Fibroblast of lung (primary cell): ENCODE measurements at regions not wholly inside any gene's neighbourhood (a gene's known extent, or its start where the extent isn't known, plus 50 kb on each side); places are given as distances from the start of the nearest gene placed in this dataset.

Source experiments
- DNase-seq, 2 donors: peaks; one replicate each; pipeline versions ENCODE4 v3.0.0 to v3.0.0-alpha.2; 2010; ENCODE audit warnings: low read depth in 2 of 2
- H2AFZ ChIP-seq: 2 replicates; pipeline ENCODE4 v1.5.1; 2012; ENCODE audit warnings: low read length, control low read depth, inconsistent platforms
- H3K27ac ChIP-seq: 2 replicates; pipeline ENCODE4 v1.5.1; 2011; ENCODE audit warnings: low read length, control low read depth; ENCODE audit not compliant: insufficient read depth
- H3K27me3 ChIP-seq: 2 replicates; pipeline ENCODE4 v1.5.1; 2011; ENCODE audit warnings: mild to moderate bottlenecking, low read length; ENCODE audit not compliant: control insufficient read depth, insufficient read depth
- H3K36me3 ChIP-seq: 2 replicates; pipeline ENCODE4 v1.5.1; 2011; ENCODE audit warnings: low read length; ENCODE audit not compliant: control insufficient read depth, insufficient read depth
- H3K4me1 ChIP-seq: 2 replicates; pipeline ENCODE4 v1.5.1; 2011; ENCODE audit warnings: low read length; ENCODE audit not compliant: control insufficient read depth, insufficient read depth; ENCODE audit errors: extremely low read depth
- H3K4me2 ChIP-seq: 2 replicates; pipeline ENCODE4 v1.5.1; 2011; ENCODE audit warnings: low read length, control low read depth; ENCODE audit not compliant: insufficient read depth; ENCODE audit errors: extremely low read depth
- H3K4me3 ChIP-seq, 4 experiments: fragments of 200-600 bp in 1 of 4; sonication (generic) in 1 of 4; replicated peaks in 1 of 4; 2 replicates each; pipeline ENCODE4 v1.5.1; 2011 to 2016; ENCODE audit warnings: low read length in 4 of 4, low read depth in 3 of 4, mild to moderate bottlenecking in 3 of 4, control low read depth in 2 of 4, inconsistent platforms in 1 of 4, mixed read lengths in 1 of 4; ENCODE audit not compliant: insufficient read depth in 1 of 4; ENCODE audit errors: control extremely low read depth in 1 of 4
- H3K79me2 ChIP-seq: 2 replicates; pipeline ENCODE4 v1.5.1; 2012; ENCODE audit warnings: mild to moderate bottlenecking, low read length, inconsistent platforms; ENCODE audit not compliant: control insufficient read depth, insufficient read depth
- H3K9ac ChIP-seq: 2 replicates; pipeline ENCODE4 v1.5.1; 2011; ENCODE audit warnings: mild to moderate bottlenecking, low read length, control low read depth; ENCODE audit not compliant: insufficient read depth
- H3K9me3 ChIP-seq: 2 replicates; pipeline ENCODE4 v1.5.1; 2012; ENCODE audit warnings: low read depth, low read length; ENCODE audit not compliant: control insufficient read depth, insufficient read depth
- H4K20me1 ChIP-seq: 2 replicates; pipeline ENCODE4 v1.5.1; 2011; ENCODE audit warnings: low read length; ENCODE audit not compliant: control insufficient read depth, insufficient read depth; ENCODE audit errors: extremely low read depth
- EZH2 ChIP-seq: IDR thresholded peaks from 2 replicates; pipeline ENCODE4 v1.5.1; 2012; ENCODE audit warnings: low read length, control low read depth, mild to moderate bottlenecking; ENCODE audit errors: missing control alignments
- TF ChIP-seq, protein P1 (sequence below), 2 donors: IDR thresholded peaks in 1 of 2; conservative IDR thresholded peaks in 1 of 2; 1 replicate in 1 of 2; 2 replicates in 1 of 2; pipeline ENCODE4 v1.5.1; 2011 to 2012; ENCODE audit warnings: low read length in 2 of 2, control low read depth in 1 of 2, inconsistent platforms in 1 of 2, low read depth in 1 of 2, mild to moderate bottlenecking in 1 of 2

DNA sequence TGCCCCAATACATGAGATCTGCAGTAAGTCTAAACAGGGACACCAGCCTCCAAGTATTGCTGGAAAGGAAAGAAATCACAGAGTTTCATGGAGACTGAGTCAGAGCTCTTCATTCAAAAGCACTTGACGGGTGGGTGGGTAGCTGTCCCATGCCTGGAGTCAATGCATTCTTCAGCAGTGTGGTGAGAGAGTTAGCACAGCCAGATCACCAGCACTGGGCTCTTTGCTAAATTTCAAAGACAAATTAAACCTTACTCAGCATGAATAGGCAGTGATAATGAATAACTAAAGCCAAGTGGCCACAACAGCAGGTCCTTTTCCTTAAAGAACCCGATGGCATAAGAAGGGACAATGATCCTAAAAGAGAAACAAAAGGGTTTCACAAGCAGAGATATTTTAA is 192.4 kb downstream of the ACTL7B start:
- no peak for TF ChIP-seq EZH2
- TF ChIP-seq, protein P1, sequence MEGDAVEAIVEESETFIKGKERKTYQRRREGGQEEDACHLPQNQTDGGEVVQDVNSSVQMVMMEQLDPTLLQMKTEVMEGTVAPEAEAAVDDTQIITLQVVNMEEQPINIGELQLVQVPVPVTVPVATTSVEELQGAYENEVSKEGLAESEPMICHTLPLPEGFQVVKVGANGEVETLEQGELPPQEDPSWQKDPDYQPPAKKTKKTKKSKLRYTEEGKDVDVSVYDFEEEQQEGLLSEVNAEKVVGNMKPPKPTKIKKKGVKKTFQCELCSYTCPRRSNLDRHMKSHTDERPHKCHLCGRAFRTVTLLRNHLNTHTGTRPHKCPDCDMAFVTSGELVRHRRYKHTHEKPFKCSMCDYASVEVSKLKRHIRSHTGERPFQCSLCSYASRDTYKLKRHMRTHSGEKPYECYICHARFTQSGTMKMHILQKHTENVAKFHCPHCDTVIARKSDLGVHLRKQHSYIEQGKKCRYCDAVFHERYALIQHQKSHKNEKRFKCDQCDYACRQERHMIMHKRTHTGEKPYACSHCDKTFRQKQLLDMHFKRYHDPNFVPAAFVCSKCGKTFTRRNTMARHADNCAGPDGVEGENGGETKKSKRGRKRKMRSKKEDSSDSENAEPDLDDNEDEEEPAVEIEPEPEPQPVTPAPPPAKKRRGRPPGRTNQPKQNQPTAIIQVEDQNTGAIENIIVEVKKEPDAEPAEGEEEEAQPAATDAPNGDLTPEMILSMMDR (conservative IDR thresholded peaks at IDR 0.05 in 1 of 2, IDR thresholded peaks at IDR 0.05 in 1 of 2; ENCODE audit: low read depth in 1 of 2, low read length in 2 of 2): no peak
- Histone ChIP-seq H3K9me3 (no peaks in the 10 kb centered on the region), H3K4me1 (no peaks in the 10 kb centered on the region), H3K4me2 (no peak overlapping the region), H4K20me1 (no peaks in the 10 kb centered on the region), H3K79me2 (no peaks in the 10 kb centered on the region), H2AFZ (no peak overlapping the region), H3K36me3 (no peaks in the 10 kb centered on the region), H3K9ac (no peak overlapping the region), H3K27ac (no peak overlapping the region), H3K4me3 (no peak overlapping the region), H3K27me3 (no peaks in the 10 kb centered on the region)
- peak in 1 of 2 donors; percentile 46 for DNase-seq

- TF ChIP-seq, protein P1 (conservative IDR thresholded peaks at IDR 0.05 in 1 of 2, IDR thresholded peaks at IDR 0.05 in 1 of 2; ENCODE audit: low read depth in 1 of 2, low read length in 2 of 2): no peak
- no peak for TF ChIP-seq EZH2
- Histone ChIP-seq H3K27ac (no peak overlapping the region), H3K79me2 (no peaks in the 10 kb centered on the region), H3K27me3 (no peaks in the 10 kb centered on the region), H3K9me3 (no peaks in the 10 kb centered on the region), H4K20me1 (no peaks in the 10 kb centered on the region), H3K4me1 (no peaks in the 10 kb centered on the region), H3K4me2 (no peak overlapping the region), H3K9ac (no peak overlapping the region), H3K36me3 (no peaks in the 10 kb centered on the region), H3K4me3 (no peak overlapping the region), H2AFZ (no peak overlapping the region)
- no peak for DNase-seq
These were observed 192.8 kb downstream of the ACTL7B start for GRCh38 chr9:108662956-108663355.

DNA sequence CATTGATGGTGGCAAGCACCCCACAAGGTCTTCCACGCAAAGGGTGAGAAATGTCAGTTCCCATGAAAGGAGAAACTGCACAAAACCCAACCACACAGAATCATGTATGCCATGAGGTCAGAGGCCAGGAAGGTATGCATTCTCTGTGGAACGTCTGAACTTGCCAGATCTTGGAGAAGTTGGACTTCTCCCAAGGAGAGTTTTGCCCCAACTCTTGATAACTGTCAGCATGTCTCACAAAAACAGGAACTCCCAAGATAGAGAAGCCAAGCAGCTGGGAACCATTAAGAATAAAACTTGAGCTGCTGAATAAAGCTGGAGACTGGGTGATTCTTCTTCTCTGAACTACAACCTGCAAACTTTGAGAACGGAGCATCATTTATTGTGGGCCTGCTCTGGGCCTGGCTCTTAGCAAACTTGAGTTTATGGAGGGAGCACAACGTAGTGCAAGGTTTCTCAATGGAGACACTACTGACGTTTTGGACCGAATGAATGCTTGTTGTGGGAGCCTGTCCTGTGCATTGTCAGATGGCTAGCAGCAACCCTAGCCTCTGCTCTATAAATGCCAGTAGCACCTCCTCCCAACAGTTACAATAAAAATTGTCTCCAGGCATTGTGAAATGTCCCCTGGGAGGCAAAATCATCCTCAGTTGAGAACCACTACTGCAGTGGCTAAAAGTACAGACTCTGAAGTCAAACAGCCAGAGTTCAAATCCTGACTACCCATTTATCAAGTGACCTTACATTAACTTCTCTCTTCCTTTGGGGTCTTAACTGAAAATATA is 193.5 kb downstream of the ACTL7B start:
- Histone ChIP-seq H2AFZ (no peak overlapping the region), H3K79me2 (no peaks in the 10 kb centered on the region), H3K4me3 (no peak overlapping the region), H4K20me1 (no peaks in the 10 kb centered on the region), H3K27ac (no peak overlapping the region), H3K9me3 (no peaks in the 10 kb centered on the region), H3K4me2 (no peak overlapping the region), H3K36me3 (no peaks in the 10 kb centered on the region), H3K9ac (no peak overlapping the region), H3K4me1 (no peaks in the 10 kb centered on the region), H3K27me3 (no peaks in the 10 kb centered on the region)
- DNase-seq: no peak
- TF ChIP-seq, protein P1 (conservative IDR thresholded peaks at IDR 0.05 in 1 of 2, IDR thresholded peaks at IDR 0.05 in 1 of 2; ENCODE audit: low read depth in 1 of 2, low read length in 2 of 2): no peak
- no peak for TF ChIP-seq EZH2
